HTR-8/SVneo (cell line): ENCODE measurements at regions not wholly inside any gene's neighbourhood (a gene's known extent, or its start where the extent isn't known, plus 50 kb on each side); places are given as distances from the start of the nearest gene placed in this dataset.
"Not testable (repeated sequence)": the region's sequence is repeated elsewhere in the genome, so short reads cannot be mapped to it uniquely, and the experiment has no call there.

Experiments used
- DNase-seq: peaks from one replicate; pipeline ENCODE4 v3.0.0; 2011; ENCODE audit warnings: low spot score, mixed read lengths; ENCODE audit not compliant: insufficient read length
- FAIRE-seq: peaks from 2 replicates; lab custom pipeline; 2011; peaks lifted over from hg19 to GRCh38; lab: Jason Lieb, UNC

DNA sequence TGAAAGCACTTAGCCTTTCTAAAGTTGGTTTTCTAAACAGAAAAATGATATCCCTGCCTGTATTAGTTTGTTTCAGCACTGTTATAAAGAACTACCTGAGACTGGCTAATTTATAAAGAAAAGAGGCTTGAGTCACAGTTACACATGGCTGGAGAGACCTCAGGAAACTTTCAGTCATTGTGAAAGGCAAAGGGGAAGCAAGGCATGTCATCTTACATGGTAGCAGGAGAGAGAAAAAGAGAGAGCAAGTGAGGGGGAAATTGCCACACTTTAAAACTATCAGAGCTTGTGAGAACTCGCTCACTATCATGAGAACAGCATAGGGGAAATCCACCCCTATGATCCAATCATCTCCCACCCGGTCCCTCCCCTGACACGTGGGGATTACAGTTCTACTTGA lies 64.9 kb downstream of the FAM170A start:
- no peak for DNase-seq

DNA sequence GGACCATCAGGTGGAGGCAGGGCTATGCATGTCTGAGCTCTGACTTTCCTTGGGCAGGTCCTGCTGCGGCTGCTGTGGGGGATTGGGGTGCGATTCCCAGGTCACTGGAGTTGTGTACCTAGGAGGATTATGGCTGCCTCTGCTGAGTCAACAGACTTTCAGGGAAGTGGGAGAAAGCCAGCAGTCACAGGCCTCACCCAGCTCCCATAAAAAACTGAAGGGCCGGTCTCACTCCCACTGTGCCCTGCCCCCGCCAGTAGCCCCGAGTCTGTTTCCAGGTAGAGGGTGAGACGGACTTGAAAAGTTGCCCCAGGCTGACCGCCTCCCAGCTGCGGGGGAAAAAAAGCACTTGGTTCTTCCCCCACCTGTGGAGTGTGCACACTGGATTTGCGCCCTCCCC lies 76.7 kb downstream of the FAM170A start:
- FAIRE-seq: no peak
- DNase-seq: no peak

More for the DNA sequence above, 64.9 kb downstream of the FAM170A start:
- no peak for FAIRE-seq

DNA sequence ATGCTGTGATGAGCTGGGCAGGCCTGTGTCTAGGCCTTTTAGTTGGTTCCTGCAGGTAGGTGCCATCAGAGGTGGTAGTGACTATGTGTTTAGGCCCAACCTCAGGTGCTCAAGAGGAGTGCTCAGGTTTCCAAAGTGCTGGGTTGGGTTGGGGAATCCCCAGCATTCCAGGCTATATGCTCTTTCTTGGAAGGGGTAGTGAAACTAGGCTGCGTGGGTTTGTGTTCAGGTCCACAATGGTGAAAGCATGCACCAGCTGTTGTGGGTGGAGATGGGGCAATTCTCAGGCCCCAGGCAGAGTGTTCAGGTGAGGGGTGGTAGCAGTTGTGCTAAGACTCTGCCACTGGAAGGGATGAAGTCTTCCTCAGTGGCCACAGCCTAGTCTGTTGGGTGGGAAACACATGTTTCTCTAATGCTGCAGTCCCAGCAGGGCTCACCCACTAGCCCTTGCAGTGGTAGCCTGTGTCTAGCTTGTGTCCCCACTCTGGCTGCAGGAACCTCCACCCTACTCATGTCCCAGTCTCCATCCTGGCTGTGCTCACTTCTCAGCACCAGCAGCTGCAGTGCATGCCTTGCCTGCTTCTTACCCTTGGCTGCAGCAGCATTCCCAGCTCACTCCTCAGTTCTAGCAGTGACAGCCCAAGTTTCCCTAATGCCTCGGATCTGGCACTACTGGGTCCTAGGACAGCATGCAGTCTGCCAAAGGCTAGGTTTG lies 78.9 kb downstream of the FAM170A start:
- no peak for FAIRE-seq
- no peak for DNase-seq

DNA sequence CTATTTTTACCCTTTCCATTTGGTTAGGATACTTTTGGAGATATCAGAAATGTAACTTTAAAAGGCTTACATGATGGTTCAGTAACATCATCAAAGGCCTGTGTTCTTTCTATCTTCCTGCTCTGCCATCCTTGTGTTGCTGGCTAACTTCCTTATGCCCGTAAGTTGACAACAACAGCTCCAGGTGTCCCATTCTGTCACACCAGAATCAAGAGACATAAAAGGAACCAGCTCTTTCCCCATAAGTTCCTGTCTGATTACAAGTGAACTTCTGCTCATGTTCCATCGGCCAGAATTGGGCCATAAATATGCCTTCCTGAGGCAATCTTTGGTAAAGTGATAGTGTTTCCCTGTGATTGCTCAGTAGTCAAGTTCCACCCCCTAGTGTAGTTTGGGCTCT lies 92.4 kb downstream of the FAM170A start:
- FAIRE-seq: no peak

DNA sequence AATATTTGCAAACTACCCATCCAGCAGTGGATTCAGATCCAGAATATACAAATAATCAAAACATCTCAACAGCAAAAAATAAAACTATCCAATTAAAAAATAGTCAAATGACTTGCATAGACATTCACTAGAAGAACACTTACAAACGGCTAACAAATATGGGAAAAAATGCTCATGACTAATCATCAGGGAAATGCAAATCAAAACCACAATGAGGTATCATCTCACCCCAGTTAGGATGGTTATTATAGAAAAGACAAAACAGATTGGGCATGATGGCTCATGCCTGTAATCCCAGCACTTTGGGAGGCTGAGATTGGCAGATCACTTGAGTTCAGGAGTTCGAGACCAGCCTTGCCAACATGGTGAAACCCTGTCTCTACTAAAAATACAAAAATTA lies 95.9 kb downstream of the FAM170A start:
- not testable (repeated sequence) for FAIRE-seq, DNase-seq

More for the DNA sequence above, 92.4 kb downstream of the FAM170A start:
- no peak for DNase-seq

DNA sequence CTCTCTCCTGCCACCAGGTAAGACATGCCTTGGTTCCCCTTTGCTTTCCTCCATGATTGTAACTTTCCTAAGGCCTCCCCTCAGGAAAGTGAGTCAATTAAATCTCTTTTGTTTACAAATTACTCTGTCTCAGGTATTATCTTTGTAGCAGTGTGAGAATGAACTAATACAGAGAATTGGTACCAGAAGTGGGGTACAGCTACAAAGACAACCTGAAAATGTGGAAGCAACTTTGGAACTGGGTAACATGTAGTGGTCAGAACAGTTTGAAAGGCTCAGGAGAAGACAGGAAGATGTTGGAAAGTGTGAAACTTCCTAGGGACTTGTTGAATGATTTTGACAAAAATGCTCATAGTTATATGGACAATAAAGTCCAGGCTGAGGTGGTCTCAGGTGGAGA lies 97.2 kb downstream of the FAM170A start:
- no peak for FAIRE-seq
- no peak for DNase-seq

DNA sequence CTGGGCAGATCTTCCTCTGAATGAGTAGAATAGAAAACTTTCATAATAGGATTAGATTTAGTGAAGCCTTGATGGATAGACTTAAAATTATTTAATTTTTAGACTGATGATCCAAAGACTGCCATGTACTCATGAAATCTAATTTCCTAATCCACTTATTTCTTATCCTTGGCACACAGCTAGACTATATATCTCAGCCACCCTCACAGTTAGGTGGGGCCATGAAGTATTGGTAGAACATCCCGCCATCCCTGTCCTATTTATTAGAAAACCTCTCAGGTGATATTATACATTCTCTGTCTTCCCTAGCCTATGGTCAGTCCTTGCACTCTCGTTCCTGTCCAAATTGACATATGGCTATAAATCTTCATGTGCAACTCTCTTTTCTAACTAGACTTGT lies 110.9 kb downstream of the FAM170A start:
- FAIRE-seq: no peak

DNA sequence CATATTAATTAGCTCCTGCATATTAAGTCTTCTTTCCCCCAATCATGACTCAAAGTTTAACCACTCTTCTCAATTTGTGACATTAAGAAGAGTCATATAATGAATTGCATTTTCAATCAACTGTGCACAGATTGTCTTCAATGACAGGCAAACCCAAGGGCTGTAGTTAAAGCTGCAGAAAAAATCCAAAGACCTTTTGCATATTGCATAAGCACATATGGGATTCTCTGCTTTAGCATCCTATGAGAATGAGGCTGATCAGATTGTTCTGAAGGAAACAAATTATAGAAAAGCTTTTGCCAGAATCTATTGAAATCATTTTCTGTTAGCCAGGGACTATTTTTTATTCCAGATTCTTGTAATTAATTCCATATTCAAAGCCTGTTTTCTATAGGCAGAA lies 112.3 kb downstream of the FAM170A start:
- DNase-seq: no peak
- no peak for FAIRE-seq

More for the DNA sequence above, 110.9 kb downstream of the FAM170A start:
- DNase-seq: no peak

DNA sequence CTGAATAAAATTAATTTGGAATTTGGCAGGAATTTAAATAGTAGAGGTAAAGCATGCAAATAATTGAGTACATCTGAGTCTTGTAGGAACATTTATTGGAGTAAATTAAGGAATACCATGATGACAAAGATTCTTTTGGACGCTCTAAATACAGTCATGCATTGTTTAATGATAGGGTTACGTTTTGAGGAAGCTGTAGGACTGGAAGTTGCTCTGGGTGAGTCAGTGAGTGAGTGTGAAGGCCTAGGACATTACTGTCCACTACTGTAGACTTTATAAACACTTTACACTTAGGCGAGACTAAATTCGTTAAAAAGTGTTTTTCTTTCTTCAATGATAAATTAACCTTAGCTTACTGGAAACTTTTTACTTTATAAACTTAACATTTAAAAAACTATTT lies 113.0 kb downstream of the FAM170A start:
- FAIRE-seq (no peak), DNase-seq (no peak)

DNA sequence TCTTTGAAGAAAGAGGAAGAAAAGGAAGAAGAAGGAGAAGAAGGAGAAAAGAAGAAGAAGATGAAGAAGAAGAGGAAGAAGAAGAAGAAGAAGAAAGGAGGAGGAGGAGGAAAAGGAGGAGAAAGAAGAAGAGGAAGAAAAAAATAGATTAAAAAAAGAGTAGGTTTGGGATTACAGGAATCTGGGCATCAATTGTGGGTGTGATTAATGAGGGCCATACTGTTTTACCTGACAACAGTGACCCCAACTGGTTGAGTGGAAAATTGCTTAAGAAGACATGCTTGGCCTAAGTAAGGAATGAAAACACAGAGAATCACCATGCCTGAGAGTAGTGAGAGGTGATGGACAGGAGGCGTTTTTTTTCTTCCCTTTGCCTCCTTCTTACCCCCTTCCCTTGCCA lies 114.6 kb downstream of the FAM170A start:
- FAIRE-seq (no peak), DNase-seq (peak; percentile 26)

DNA sequence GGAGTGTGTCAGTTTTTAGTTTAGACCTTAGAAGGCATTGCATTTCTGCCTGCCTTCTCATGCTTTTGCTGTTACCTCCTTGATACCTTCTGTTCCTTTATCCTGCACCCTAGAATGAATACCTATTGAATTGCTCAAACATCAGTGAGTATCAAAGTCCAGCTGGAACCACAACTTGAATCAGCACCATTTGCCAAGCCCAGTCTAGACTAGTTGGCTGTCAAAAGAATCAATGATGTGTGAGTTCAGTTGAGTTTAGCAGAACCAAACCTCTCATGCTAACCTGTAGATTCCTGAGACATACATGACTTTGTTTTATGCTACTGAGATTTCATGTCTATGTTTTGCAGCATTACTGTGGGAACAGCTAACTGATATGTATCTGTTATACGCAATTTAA lies 116.6 kb downstream of the FAM170A start:
- DNase-seq (no peak), FAIRE-seq (no peak)

DNA sequence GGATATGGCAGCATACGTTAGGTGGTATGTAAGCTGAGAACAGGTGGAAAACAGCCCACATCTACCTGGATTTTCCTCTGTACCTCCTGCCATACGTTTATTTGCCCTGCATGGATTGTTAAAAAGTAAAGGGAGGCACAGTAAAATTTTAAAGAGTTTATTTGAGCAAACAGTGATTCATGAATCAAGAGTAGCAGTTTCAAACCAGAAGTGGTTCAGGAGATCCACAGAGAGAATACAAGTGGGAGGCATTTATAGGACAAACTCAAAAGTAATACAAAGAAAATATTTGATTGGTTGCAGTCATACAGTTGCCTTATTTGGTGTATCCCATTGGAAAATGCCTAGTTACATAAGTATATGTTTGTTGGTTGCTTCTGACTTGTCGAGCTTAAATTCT lies 117.6 kb downstream of the FAM170A start:
- no peak for DNase-seq
- no peak for FAIRE-seq

DNA sequence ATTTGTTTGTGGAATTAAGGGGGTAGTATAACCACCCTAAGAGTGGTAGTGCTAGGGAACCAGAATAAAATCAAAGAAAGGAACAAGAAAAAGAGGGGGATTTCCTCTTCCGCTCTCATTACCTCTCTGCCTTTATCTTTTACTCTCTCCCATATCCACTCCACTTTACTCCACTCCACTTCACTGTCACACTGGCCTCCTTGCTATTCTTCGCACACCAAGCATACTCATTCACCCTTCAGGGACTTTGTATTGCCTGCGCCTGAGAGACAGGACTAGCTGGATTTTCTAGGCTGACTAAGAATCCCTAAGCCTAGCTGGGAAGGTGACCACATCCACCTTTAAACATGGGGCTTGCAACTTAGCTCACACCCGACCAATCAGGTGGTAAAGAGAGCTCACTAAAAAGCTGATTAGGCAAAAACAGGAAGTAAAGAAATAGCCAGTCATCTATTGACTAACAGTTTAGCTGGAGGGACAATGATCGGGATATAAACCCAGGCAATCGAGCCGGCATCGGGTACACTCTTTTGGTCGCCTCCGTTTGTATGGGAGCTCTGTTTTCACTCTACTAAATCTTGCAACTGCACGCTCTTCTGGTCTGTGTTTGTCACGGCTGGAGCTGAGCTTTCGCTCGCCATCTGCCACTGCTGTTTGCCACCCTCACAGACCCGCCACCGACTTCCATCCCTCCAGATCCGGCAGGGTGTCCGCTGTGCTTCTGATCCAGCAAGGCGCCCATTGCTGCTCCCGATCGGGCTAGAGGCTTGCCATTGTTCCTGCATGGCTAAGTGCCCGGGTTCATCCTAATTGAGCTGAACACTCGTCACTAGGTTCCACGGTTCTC lies 121.8 kb downstream of the FAM170A start:
- DNase-seq (no peak), FAIRE-seq (no peak)

DNA sequence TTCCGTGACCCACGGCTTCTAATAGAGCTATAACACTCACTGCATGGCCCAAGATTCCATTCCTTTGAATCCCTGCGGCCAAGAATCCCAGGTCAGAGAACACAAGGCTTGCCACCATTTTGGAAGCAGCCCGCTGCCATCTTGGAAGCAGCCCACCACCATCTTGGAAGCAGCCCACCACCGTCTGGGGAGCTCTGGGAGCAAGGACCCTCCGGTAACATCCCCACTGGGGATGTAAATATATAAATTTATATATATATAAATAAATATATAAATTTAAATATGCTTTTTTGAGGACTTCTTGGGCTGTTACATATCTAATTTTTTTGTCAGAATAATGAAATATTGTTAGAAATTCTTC lies 122.4 kb downstream of the FAM170A start:
- FAIRE-seq (no peak), DNase-seq (no peak)

DNA sequence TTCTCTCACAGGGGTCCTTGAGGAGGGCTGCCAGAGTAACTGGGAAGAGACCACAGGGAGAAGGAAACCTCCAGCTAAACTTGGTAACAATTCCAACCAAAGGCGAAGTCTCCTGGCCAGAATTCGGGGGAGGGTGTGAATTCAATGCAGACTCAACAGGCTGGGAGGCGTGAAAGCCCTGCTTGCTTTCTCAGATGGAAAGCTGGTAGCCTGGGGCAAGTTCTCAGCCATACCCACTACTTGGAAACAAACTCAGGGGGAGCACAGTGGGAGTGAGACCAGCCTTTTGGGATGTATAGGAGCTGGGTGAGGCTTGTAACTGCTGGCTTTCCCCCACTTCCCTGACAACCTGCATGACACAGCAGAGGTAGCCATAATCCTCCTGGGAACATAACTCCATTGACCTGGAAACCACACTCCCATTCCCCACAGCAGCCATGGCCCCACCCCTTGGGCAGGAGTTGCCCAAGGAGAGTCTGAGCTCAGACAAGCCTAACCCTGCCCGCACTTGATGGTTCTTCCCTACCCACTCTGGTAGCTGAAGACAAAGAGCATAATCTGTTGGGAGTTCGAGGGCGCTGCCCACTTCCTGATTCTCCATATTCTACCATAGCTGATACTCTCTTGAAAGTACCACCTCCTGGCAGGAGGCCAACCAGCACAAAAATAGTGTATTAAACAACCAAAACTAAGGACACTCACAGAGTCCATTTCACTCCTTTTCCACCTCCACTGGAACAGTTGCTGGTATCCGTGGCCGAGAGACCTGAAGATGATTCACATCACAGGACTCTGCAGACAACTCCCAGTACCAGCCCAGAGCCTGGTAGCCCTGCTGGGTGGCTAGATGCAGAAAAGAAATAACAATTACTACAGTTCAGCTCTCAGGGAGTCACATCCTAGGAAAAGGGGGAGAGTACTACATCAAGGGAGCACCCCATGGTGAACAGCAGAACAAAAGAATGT lies 123.8 kb downstream of the FAM170A start:
- FAIRE-seq (no peak), DNase-seq (no peak)

DNA sequence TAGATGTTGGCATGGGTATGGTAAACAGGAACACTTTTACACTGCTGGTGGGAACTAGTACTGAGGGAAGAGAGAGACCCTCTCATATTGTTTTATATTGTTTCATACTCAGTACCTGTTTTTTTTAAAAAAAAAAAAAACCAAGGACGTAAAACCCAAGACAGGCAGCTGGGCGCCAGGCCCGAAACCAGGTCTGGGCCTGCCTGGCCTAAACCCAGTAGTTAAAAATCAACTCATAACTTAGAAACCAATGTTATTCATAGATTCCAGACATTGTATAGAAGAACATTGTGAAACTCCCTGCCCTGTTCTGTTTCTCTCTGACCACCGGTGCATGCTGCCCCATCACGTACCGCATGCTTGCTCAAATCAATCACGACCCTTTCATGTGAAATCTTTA lies 125.5 kb downstream of the FAM170A start:
- DNase-seq, FAIRE-seq: not testable (repeated sequence)

DNA sequence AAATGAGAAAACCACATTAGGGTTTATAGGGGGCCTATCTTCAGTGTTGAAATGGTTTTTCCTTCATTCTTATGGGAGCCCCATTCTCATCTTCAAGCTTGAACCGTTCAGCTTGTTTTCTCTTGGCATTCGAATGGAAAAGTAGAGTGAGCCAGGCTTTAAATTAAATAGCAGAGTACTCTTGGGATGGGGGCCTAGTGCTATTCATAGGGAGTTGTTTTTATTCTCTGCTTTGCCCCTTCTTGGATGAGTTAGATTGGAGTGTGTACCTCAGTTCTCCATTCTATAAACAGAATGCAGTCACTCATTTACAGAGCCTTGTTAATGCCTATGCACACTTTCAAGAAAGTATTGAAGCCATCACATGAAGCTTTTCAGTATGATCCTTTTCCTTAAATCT lies 127.9 kb downstream of the FAM170A start:
- FAIRE-seq: no peak
- no peak for DNase-seq

DNA sequence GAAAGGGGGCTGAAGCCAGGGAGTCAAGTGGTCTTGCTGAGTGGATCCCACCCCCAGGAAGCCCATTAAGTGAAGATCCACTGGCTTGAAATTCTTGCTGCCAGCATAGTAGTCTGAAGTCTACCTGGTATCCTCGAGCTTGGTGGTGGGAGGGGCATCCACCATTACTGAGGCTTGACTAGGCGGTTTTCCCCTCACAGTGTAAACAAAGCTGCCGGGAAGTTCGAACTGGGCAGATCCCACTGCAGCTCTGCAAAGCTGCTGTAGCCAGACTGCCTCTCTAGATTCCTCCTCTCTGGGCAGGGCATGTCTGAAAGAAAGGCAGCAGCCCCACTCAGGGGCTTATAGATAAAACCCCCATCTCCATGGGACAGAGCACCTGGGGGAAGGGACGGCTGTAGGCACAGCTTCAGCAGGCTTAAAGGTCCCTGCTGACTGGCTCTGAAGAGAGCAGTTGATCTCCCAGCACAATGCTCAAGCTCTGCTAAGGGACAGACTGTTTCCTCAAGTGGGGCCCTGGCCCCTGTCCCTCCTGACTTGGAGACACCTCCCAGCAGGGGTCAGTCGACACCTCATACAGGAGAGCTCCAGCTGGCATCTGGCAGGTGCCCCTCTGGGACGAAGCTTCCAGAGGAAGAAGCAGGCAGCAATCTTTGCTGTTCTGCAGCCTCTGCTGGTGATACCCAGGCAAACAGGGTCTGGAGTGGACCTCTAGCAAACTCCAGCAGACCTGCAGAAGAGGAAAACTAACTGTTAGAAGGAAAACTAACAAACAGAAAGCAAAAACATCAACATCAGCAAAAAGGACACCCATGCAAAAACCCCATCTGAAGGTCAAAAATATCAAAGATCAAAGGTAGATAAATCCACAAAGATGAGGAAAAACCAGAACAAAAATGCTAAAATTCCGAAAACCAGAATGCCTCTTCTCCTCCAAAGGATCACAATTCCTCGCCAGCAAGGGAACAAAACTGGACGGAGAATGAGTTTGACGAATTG lies 140.6 kb downstream of the FAM170A start:
- DNase-seq, FAIRE-seq: not testable (repeated sequence)

DNA sequence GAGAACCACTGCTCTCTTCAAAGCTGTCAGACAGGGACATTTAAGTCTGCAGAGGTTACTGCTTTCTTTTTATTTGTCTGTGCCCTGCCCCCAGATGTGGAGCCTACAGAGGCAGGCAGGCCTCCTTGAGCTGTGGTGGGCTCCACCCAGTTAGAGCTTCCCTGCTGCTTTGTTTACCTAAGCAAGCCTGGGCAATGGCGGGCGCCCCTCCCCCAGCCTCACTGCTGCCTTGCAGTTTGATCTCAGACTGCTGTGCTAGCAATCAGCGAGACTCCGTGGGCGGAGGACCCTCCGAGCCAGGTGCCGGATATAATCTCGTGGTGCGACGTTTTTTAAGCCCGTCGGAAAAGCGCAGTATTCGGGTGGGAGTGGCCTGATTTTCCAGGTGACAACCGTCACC lies 150.8 kb downstream of the FAM170A start:
- DNase-seq, FAIRE-seq: not testable (repeated sequence)
